ENCODE measurements at regions not wholly inside any gene's neighbourhood (a gene's known extent, or its start where the extent isn't known, plus 50 kb on each side); places are given as distances from the start of the nearest gene placed in this dataset.

DNA sequence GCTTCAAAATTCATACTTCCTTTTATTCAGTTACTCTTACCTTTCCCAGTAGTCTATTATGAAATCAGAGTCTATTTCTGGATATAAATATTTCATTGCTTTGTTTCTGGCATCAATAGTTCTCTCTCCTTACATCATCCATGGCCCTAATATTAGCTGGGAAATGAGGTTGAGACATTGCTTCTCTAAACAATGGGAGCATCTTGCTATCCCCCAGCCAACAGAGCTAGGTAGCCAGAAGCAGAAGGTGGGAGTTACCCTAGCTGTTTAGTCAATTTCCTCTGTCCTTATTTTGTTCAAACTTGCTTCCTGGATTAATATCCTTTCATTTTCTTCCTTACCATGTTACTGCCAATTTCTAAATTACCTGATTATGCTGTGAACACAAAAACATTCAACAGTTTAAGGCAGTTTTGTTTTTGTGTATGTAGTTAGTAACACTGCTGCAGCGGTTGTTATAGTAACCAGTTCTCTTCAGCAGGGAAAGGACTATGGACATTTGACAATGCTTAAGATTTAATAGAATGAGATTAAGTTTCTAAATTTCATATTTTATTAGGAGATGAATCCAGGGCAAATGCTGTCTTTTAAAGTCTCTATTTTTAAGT is 160.5 kb upstream of the KCNJ3 start:
- TF ChIP-seq, protein P1, sequence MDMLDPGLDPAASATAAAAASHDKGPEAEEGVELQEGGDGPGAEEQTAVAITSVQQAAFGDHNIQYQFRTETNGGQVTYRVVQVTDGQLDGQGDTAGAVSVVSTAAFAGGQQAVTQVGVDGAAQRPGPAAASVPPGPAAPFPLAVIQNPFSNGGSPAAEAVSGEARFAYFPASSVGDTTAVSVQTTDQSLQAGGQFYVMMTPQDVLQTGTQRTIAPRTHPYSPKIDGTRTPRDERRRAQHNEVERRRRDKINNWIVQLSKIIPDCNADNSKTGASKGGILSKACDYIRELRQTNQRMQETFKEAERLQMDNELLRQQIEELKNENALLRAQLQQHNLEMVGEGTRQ (IDR thresholded peaks at IDR 0.05; ENCODE audit: low read depth, low read length), result no peak
- TF ChIP-seq, protein P2, sequence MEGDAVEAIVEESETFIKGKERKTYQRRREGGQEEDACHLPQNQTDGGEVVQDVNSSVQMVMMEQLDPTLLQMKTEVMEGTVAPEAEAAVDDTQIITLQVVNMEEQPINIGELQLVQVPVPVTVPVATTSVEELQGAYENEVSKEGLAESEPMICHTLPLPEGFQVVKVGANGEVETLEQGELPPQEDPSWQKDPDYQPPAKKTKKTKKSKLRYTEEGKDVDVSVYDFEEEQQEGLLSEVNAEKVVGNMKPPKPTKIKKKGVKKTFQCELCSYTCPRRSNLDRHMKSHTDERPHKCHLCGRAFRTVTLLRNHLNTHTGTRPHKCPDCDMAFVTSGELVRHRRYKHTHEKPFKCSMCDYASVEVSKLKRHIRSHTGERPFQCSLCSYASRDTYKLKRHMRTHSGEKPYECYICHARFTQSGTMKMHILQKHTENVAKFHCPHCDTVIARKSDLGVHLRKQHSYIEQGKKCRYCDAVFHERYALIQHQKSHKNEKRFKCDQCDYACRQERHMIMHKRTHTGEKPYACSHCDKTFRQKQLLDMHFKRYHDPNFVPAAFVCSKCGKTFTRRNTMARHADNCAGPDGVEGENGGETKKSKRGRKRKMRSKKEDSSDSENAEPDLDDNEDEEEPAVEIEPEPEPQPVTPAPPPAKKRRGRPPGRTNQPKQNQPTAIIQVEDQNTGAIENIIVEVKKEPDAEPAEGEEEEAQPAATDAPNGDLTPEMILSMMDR (conservative IDR thresholded peaks at IDR 0.05; ENCODE audit: low read depth, low read length), result no peak
